ENCODE measurements at regions not wholly inside any gene's neighbourhood (a gene's known extent, or its start where the extent isn't known, plus 50 kb on each side); places are given as distances from the start of the nearest gene placed in this dataset.

DNA sequence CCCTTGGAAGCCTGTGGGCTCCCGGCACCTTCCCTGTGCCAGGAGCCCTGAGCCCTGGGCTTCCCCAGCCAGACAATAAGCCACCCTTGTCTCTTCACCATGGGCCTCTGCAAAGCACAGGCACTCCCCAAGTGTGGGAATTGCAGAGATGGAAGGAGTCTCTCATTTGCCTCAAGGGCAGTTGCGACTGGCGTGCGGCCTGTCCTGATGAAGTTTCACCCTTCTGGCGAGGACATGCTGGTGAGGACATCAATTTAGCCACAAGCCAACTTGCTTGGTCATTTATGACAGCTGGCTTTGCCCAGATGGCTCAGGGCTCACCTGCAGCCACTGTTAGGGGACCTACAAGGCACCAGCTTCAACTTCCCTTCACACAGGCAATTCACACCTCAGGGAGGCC, 180.2 kb downstream of the ANAPC1 start:
- TF ChIP-seq CEBPB (IDR thresholded peaks at IDR 0.05; ENCODE audit: low read depth) = no peak
- TF ChIP-seq, protein P1, sequence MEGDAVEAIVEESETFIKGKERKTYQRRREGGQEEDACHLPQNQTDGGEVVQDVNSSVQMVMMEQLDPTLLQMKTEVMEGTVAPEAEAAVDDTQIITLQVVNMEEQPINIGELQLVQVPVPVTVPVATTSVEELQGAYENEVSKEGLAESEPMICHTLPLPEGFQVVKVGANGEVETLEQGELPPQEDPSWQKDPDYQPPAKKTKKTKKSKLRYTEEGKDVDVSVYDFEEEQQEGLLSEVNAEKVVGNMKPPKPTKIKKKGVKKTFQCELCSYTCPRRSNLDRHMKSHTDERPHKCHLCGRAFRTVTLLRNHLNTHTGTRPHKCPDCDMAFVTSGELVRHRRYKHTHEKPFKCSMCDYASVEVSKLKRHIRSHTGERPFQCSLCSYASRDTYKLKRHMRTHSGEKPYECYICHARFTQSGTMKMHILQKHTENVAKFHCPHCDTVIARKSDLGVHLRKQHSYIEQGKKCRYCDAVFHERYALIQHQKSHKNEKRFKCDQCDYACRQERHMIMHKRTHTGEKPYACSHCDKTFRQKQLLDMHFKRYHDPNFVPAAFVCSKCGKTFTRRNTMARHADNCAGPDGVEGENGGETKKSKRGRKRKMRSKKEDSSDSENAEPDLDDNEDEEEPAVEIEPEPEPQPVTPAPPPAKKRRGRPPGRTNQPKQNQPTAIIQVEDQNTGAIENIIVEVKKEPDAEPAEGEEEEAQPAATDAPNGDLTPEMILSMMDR (IDR thresholded peaks at IDR 0.05 in 2 of 3, conservative IDR thresholded peaks at IDR 0.05 in 1 of 3; ENCODE audit: borderline replicate concordance in 1 of 3, insufficient read depth in 1 of 3, low read depth in 2 of 3, low read length in 2 of 3) = no peak

Measured in HCT116 (cell line).